ENCODE measurements at regions not wholly inside any gene's neighbourhood (a gene's known extent, or its start where the extent isn't known, plus 50 kb on each side); places are given as distances from the start of the nearest gene placed in this dataset.

GRCh38 chr5:56540266-56540665 is 275.1 kb upstream of the MAP3K1 start:
- DNase-seq: no peak

GRCh38 chr5:56538580-56538979 is 276.8 kb upstream of the MAP3K1 start:
- no peak for DNase-seq

- no peak for DNase-seq
These were observed 280.0 kb upstream of the MAP3K1 start for GRCh38 chr5:56535347-56535746.

GRCh38 chr5:56534102-56534829 is 281.1 kb upstream of the MAP3K1 start:
- no peak for DNase-seq

GRCh38 chr5:56532466-56532865 is 282.9 kb upstream of the MAP3K1 start:
- no peak for DNase-seq

GRCh38 chr5:56530626-56531138 is 284.7 kb upstream of the MAP3K1 start:
- DNase-seq: no peak

- DNase-seq: no peak
These were observed 285.5 kb upstream of the MAP3K1 start for GRCh38 chr5:56529666-56530430.

GRCh38 chr5:56527174-56527573 is 288.2 kb upstream of the MAP3K1 start:
- DNase-seq: no peak

GRCh38 chr5:56525113-56525512 is 290.2 kb upstream of the MAP3K1 start:
- DNase-seq: no peak

- DNase-seq: no peak
These were observed 290.9 kb upstream of the ANKRD55 start for GRCh38 chr5:56523790-56524575.

- DNase-seq: no peak
These were observed 289.8 kb upstream of the ANKRD55 start for GRCh38 chr5:56522960-56523359.

- no peak for DNase-seq
These were observed 289.0 kb upstream of the ANKRD55 start for GRCh38 chr5:56522169-56522568.

- DNase-seq: no peak
These were observed 288.0 kb upstream of the ANKRD55 start for GRCh38 chr5:56520986-56521730.

- no peak for DNase-seq
These were observed 285.7 kb upstream of the ANKRD55 start for GRCh38 chr5:56518820-56519219.

- peak; percentile 30 to 43 for DNase-seq
These were observed 283.9 kb upstream of the ANKRD55 start for GRCh38 chr5:56517011-56517416.

GRCh38 chr5:56516441-56516840 is 283.3 kb upstream of the ANKRD55 start:
- no peak for DNase-seq

- no peak for DNase-seq
These were observed 282.9 kb upstream of the ANKRD55 start for GRCh38 chr5:56516035-56516434.

- no peak for DNase-seq
These were observed 281.9 kb upstream of the ANKRD55 start for GRCh38 chr5:56515011-56515410.

- no peak for DNase-seq
These were observed 281.1 kb upstream of the ANKRD55 start for GRCh38 chr5:56514245-56514644.

- DNase-seq: no peak
These were observed 280.0 kb upstream of the ANKRD55 start for GRCh38 chr5:56513141-56513540.

GRCh38 chr5:56512313-56512996 is 279.3 kb upstream of the ANKRD55 start:
- no peak for DNase-seq

GRCh38 chr5:56511326-56511841 is 278.3 kb upstream of the ANKRD55 start:
- DNase-seq: no peak

Data from Kasumi-1 (cell line).